ENCODE measurements at regions not wholly inside any gene's neighbourhood (a gene's known extent, or its start where the extent isn't known, plus 50 kb on each side); places are given as distances from the start of the nearest gene placed in this dataset.

- H3K27ac ChIP-seq: no peak overlapping the region
- DNase-seq (ENCODE audit: low read depth, low spot score): no peak
Measured at GRCh38 chr20:51894201-51894600, 91.9 kb upstream of the SALL4 start.

DNA sequence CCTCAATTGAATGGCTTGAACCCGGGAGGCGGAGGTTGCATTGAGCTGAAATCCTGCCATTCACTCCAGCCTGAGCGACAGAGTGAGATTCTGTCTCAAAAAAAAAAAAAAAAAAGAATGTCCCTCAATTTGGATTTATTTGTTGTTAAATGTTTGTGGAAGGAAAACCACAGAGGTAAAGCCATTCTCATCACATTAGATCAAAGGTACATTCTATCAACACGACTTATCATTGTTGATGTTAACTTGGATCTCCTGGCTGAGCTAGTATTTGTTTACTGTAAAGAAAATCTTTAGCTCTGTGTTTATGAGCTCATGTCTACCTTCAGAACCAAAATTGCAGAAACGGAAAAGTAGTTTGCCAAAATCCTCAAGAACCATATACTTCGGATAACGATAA is 91.4 kb upstream of the SALL4 start:
- H3K27ac ChIP-seq: no peak overlapping the region

GRCh38 chr20:51890003-51890402 is 87.7 kb upstream of the SALL4 start:
- DNase-seq (ENCODE audit: low read depth, low spot score): no peak
- no peak overlapping the region for H3K27ac ChIP-seq

More for the DNA sequence above, 91.4 kb upstream of the SALL4 start:
- DNase-seq (ENCODE audit: low read depth, low spot score): no peak

DNA sequence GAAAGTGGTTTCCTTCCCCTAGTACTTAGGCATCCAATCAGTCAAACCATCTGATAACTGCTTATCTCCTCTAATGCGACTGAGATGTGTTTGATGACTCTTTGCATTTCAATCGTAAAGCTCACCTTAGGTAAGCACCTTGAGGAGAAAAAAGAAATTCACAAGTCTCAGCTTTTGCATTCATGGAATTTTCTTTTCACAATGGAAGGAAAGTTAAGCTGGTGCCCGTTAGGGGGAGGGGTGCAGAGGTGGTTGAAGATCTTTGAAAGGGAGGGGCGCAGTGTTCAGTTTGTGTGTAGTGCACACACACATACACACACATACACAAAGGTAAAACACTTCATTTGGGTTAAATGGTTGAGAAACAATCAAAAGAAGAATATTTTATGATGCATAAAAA is 87.1 kb upstream of the SALL4 start:
- no peak for DNase-seq (ENCODE audit: low read depth, low spot score)
- no peak overlapping the region for H3K27ac ChIP-seq

GRCh38 chr20:51888291-51888690 is 86.0 kb upstream of the SALL4 start:
- H3K27ac ChIP-seq: no peak overlapping the region
- DNase-seq (ENCODE audit: low read depth, low spot score): no peak

DNA sequence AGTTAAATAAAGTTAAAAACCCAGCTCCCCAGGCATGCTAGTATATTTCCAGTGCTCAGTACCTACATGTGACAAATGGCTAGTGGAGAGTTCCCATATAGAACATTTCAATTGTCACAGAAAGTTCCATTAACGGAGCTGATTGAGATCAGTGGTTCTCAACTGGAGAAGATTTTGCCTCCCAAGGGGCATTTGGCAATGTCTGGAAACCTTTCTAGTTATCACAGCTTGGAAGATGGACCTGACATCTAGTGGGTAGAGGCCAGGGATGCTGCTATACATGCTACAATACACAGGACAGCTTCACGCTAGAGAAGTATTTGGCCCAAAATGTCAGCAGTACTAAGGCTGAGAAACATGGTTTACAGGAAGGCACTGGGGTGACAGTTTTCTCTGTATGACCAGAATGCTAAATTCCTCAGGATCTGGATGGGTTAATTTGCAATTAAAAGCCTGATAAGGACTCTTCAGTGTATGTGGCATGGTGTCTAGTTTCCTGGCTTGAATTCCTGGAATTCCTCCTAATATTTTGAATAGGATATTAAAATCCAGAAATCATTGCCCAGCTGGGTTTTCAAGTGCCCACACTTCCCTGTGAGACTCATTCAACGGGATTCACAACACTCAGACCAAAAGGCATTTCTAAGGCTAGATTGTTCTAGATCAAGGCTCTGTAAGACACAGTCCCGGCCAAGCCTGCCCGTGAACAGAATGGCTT is 84.7 kb upstream of the SALL4 start:
- no peak overlapping the region for H3K27ac ChIP-seq
- no peak for DNase-seq (ENCODE audit: low read depth, low spot score)

DNA sequence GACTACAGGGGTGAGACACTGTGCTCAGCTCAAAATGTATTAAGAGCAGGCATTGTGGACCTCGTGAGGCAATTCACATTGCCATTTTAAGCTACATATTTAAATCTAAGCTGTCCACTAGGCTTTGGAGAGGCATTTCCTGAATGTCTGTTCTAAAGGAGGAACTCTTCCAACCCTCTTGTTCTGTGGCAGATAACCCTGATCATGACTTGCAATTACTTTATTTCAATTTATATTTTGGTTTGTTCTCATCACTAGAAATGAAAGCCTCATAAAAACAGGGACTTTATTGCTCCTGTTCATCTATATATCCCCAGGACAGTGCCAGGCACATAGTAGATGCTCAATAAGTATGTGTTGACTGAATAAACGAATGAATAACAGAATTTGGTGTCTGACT is 84.0 kb upstream of the SALL4 start:
- DNase-seq (ENCODE audit: low read depth, low spot score): no peak
- H3K27ac ChIP-seq: no peak overlapping the region

GRCh38 chr20:51884561-51884960 is 82.2 kb upstream of the SALL4 start:
- no peak for DNase-seq (ENCODE audit: low read depth, low spot score)
- H3K27ac ChIP-seq: no peak overlapping the region

GRCh38 chr20:51880188-51880587 is 77.9 kb upstream of the SALL4 start:
- DNase-seq (ENCODE audit: low read depth, low spot score): no peak
- no peak overlapping the region for H3K27ac ChIP-seq

DNA sequence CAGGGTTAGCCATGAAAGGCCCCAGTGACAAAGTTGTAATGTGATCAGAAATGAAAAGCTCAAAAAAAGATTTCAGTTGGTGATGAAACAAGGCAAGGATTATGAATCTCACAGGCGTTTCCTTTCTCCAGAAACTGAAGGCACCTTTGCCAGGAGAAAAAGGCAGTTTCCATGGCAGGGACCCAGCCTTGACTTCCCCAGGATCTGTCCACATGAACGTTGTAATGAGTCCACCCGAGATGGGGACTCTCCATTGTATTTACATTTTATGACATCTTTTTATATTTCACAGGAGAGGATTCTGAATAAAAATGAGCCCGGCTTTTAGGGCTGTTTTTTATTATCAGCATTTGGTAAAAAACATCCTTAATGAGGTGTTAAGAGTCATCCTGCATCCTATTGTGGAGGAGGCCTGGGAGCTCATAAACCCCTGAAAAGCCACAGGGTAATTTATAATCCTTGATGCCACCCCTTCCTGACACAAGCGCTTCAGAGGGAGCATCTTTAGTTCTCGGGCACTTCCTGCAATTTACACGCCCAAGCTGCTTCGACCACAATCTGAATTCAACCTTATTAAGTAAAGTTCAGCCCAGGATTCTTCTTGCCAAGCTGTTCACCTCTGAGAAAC is 74.1 kb upstream of the SALL4 start:
- no peak overlapping the region for H3K27ac ChIP-seq
- DNase-seq (ENCODE audit: low read depth, low spot score): no peak

DNA sequence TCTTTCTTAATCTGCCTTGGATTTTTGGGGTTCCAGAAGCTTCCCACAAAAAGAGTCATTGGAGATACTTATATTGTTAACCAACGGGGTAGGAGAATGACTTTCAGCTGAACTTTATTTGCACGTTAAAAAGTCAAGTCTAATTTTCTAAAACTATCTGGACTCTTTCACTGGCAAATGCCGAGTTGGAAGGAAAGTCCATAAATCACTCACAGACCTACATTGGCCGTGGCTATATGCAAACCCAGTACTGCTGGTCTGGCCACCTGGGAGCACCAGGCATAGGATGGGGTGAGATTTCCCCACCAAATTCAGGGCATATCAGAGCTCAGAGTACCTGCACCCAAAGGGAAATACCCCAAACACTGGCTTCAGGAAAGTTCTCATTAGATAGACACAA is 71.3 kb upstream of the SALL4 start:
- no peak for DNase-seq (ENCODE audit: low read depth, low spot score)
- H3K27ac ChIP-seq: no peak overlapping the region

DNA sequence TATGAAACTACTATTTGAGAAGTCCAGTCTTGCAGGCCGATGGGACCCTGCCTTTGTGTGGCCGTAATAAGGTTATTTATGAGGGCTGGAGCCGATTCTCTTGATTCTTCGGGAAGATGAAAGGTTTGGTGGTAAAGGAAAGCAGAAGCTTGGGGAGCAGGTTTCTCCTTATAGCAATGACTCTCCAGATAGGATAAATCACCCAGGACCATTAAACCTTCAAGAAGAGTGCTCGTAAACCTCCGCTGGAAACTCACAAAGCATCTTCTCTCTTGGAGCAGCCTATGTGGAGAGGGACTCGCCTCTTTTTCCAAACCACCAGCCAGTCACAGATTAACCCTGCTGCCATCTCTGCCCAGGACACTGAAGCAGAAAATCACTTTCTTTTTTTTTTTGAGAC is 69.6 kb upstream of the SALL4 start:
- peak; percentile 20 for DNase-seq (ENCODE audit: low read depth, low spot score)
- no peak overlapping the region for H3K27ac ChIP-seq

- H3K27ac ChIP-seq: no peak overlapping the region
- no peak for DNase-seq (ENCODE audit: low read depth, low spot score)
Measured at GRCh38 chr20:51869002-51869401, 66.7 kb upstream of the SALL4 start.

DNA sequence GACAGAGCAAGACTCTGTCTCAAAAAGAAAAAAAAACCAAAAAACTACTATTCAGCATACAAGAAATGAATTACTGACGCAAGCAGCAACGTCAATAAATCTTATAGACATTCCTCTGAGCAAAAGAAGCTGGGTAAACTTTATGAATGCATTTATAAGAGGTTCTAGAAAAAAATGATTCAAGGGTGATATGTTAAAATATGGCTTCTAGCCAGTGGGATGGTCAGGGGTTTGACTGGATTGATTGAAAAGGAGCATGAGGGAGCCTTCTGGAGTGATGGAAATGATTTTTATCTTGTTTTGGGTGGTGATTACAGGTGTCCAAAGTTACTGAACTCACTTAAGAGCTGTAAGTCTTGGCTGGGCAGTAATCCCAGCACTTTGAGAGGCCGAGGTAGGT is 64.9 kb upstream of the SALL4 start:
- H3K27ac ChIP-seq: no peak overlapping the region
- no peak for DNase-seq (ENCODE audit: low read depth, low spot score)

- no peak for DNase-seq (ENCODE audit: low read depth, low spot score)
- H3K27ac ChIP-seq: no peak overlapping the region
Measured at GRCh38 chr20:51864967-51865366, 62.6 kb upstream of the SALL4 start.

DNA sequence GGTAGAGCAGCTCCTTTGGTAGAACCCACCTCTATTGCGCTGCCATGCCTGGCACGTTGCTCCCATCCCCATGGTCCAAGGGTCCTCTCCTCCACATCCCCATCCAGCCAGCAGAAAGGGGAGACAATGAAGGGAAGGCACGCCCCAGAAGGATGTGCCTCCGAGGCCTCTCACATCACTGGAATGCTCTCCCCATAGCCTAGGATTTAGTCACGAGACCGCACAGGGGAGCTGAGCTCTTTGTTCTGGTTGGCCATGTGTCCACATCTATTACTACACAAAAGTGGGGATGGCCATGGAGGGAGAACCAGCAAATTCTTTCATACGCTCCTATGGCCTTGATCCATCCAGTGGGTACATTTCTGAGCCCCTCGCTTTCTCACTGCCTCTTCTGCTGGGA is 60.5 kb upstream of the SALL4 start:
- no peak for DNase-seq (ENCODE audit: low read depth, low spot score)
- no peak overlapping the region for H3K27ac ChIP-seq

DNA sequence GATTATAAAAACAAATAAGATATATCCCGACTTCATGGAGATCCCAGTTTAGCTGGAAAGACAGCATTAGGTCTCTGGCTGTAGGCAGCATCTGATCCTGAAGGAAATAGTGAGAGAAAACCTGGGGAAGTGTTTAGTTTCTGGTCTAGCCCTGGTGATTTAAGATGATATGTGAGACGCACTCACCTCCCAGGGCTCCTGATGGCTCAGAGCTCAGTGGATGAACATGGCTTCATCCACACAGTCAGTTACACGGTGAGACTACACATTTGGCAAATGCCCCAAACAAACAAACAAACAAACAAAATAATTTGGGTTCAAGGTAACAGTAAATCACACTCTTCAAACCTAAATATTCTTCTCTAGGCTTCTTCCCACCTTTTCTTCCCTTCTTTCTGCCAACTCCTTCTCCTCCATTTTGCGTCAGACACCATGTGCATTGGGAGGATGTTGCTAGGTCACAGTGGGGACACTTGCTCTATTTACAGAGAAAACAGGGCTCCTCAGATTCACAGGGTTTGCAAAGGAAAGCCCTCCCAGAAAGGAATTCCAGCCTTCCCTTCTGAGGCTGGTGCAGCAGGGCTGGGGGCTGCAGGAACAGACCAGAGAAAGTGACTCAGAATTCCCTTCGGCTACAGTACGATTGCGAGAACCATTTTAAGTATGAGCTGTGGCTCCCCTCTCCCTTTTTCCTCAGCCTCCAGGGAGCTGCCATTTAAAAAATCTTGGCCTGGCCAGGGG is 59.6 kb upstream of the SALL4 start:
- no peak for DNase-seq (ENCODE audit: low read depth, low spot score)
- no peak overlapping the region for H3K27ac ChIP-seq

DNA sequence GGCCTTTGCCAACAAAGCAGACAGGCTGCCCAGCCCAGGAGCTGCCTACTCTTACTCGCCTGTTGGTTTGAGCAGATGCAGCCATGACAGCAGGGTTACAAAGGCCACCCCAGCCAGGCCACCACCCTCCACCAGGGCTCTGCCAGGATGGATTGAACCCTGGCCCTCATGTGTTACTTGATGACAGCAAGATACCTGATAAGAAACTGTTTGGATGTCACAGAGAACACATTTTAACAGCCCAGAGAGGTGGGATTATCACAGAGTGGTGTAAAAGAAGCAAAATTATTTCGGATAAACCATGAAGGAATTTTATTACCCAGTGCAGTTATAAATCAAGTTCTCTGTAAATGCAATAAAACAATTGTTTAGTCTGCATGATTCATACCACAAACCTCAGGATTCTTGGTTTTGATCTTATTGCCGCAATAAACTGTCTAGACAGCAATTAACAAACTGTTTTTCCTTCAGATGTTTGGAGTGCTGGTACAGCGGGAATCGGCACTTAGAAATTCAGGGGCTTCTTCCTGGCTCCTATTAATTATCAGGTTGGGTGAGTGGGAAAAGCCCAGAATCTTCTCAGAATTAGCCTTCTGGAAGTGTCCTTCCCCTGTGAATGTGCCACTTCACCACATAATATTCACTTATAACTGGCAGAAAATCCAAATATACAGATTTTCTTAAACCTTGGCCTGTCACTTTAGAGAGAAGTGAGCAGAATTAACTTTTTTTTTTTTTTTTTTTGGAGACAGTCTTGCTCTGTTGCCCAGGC is 58.0 kb upstream of the SALL4 start:
- H3K27ac ChIP-seq: no peak overlapping the region
- peak; percentile 36 for DNase-seq (ENCODE audit: low read depth, low spot score)

GRCh38 chr20:51856432-51856831 is 54.1 kb upstream of the SALL4 start:
- DNase-seq (ENCODE audit: low read depth, low spot score): no peak
- H3K27ac ChIP-seq: no peak overlapping the region

DNA sequence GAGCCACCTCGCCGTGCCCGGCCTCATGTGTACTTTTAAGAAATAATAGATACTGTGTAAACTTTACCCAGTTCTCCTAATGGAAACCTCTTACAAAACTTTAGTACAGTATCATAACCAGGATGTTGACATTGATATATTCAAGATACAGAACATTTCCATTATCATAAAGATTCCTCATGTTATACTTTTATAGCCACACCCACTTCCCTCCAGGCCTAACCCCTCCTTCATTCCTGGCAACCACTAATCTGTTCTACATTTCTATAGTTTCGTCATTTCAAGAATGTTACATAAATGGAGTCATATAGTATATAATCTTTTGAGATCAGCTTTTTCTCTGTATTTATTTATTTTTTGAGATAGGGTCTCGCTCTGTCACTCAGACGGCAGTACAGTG is 52.6 kb upstream of the SALL4 start:
- no peak overlapping the region for H3K27ac ChIP-seq
- DNase-seq (ENCODE audit: low read depth, low spot score): no peak
